NCI-H146 treated with DMSO at 0.1 percent for 48 hours (cell line): ENCODE measurements at regions not wholly inside any gene's neighbourhood (a gene's known extent, or its start where the extent isn't known, plus 50 kb on each side); places are given as distances from the start of the nearest gene placed in this dataset.
"Not testable (repeated sequence)": the region's sequence is repeated elsewhere in the genome, so short reads cannot be mapped to it uniquely, and the experiment has no call there.

ENCODE experiments used
- DNase-seq: peaks from one replicate; lab custom pipeline; 2025; ENCODE audit not compliant: unreplicated experiment; lab: John Stamatoyannopoulos, UW

DNA sequence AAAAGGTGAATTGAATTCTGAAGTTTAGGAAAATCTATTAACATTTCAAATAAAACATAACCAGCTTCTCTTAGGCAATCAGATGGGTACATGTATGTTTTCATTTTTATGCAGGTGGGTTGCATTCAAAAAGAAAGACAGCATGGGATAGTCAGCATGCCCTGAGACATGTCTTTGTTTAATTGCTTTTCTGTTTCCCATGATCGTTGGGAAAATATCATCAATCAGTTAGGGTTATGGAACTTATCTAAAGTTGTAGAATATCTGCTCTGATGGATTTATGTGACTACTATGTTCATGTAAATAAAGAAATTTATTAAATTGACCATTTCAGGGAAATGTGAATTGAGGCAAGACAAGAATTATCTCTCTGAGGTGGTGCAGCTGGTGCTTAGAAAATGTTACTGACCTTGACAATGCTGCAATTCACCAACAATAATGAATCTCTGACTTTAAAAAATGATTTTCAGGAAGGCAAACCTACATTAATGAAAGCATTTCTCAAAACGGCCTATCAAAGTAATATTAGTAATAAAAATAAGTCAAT, 112.7 kb downstream of the RFPL4B start:
- no peak for DNase-seq

DNA sequence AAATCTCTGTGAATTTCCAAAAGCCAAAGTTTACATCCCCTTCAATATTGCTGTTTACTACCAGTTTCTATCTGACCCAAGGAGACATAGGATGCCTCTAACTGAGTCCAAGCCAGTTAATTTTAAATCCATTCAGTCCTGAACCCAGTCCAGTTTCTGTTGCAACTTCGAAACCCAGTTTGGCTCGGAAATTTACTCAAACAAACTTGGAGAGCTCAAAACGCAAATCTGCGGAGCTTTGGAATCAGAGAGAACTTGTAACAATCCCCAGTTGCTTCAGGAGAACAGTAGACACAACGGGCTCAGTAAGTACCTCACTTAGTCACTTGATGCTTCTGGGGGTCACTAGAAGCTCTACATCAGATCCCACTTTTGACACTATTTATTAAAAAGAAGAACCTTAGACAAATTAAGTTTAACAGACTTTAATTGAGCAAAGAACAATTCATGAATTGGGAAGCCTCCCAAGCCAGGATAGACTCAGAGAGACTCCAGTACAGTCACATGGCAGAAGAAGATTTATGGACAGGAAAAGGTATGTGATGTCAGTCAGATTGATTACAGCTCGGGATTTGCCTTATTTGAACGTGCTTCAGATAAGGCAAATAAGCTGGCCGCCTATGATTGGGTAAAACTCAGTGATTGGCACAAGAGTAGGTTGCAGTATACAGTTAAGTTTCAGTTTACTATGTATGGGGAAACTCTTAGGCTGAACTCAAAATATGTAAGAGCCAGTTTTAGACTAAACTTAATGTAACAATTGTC, 118.0 kb downstream of the RFPL4B start:
- no peak for DNase-seq

DNA sequence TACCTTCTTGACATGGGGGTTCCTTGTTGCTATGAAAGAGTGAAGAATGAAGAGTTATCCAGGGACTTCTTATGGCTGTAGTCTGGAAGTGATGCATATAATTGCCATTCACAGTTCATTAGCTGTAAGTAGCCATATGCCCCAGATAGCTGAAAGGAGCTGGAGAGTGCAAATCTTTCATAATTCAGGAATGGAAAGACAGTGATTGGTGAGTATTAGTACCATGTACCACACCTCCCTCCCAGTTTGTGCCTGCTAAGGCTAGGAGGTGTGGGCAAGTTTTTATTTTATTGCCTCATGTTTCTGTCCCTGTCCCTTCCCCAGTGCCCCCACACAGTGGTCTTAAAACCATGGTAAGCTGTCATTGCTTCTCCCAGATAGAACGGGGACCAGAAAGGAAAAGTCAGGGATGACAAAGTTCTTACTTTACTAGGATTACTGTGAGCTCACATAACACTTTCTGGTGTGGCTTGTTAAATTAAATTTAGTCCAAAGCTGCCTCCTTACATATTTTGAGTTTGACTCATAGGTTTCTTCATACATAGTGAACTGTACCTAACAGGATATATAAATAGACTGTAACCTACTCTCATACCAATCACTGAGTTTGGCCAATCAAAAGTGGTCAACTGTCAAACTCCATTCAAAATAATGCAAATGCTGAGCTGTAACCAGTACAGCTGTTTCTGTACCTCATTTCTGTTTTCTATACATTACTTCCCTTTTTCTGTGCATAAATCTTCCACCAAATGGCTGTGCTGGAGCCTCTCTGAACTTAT, 119.4 kb downstream of the RFPL4B start:
- DNase-seq = no peak

DNA sequence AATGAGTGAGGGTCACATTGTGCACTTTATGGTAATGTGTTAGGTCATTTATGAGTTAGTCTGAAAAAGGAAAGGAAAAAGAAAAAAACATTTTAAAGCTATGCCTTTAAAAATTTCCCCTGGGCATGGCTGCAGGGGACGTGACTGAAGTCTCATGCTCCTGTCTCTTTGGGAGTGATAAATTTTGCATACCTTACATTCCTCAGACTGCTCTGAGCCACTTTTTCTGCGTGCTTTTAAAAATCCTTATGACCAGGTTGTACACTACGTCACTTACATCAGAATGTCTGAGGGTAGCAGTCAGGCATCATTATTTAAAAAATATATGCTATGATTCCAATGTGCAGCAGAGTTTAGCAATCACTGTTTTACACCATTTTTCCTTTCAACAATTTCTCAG, 121.2 kb downstream of the RFPL4B start:
- DNase-seq = no peak

DNA sequence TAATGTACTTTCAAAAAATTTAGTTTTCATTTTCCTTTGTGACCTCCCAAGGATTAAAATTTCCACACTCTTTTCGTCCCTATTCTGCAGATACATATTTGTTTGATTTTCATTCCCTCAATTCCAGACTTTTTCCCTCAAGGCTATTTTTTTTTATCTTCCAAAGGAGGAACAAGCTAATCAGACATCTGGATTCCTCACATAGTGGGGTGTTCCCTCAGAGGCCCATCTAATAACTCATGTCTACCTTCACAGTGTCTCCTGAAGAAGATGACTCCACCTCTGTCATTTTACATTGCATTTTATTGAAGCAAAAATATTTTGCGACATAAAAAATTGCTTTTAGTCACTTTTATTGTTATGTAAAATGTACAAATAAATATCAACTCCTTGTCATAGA, 122.2 kb downstream of the RFPL4B start:
- DNase-seq = no peak

DNA sequence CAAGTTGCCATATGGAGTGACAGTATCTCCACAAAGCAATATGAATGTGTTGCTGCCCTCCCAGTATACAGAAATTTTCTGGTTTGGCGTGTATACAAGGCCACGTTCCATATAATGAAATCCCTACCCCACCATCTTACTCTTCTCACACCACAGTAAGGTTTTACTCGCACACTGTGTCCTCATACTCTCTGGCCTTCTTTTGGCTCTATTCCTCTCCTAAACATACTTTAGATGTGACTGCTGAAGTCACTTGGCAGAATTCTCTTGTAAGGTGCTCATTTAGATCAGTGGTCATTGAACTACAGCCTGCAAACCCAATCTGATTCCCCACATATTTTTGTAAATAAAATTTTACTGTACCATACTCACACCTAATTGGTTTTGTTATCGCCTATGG, 123.2 kb downstream of the RFPL4B start:
- no peak for DNase-seq

DNA sequence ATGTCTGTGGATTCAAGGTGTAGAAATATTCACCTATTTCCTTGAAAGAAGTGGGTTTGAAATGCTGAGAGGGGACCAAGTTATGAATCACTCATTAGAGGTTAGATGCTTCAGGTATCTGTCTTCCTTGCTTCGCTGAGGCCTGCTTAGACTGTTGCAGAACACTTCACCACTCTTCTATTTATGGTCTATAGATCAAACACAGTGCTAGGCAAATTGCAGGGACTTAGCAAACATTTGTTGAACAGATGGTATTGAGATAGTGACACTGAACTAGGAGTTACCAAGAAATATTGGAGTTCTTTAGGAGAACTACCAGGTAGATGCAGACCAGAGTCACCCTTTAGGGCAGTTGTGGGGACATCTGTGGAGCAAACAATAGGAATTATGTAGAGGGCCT, 123.8 kb downstream of the RFPL4B start:
- DNase-seq = no peak

DNA sequence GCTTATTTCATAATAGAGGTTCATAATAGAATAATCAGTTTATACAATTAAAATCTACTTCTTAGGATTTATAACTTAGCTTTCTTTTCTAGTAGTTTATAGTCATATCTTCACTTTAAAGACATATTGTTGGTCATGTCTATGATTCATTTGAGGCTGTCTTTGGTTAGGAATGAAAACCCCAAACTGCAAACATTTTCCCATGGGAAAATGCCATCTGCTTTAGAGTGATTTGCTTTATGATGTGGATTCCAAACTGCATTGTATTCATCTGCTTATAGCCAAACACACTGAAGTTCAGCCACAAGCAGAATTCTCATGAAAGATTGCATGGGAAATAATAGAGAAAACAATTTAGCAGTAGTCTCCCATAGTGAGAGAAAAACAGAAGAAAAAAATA, 128.0 kb downstream of the RFPL4B start:
- DNase-seq = no peak

DNA sequence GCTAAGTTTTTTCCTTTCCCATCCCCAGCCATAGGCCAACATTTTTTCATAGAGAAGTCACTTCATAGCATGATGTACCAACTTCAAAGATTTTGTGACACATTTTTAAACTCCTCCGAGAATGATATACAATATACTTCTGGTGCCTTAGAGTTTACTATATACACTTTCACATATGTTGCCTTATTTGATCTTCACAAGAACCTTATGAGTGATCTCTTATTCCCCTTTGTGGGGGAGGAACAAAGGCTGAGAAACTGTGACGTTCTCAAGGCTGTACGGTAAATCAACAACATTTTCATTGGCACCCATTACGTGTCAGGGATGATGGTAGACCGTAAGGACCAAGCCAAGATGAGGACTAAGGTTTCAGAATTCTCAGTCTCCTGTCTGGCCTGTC, 130.0 kb downstream of the RFPL4B start:
- DNase-seq = no peak

DNA sequence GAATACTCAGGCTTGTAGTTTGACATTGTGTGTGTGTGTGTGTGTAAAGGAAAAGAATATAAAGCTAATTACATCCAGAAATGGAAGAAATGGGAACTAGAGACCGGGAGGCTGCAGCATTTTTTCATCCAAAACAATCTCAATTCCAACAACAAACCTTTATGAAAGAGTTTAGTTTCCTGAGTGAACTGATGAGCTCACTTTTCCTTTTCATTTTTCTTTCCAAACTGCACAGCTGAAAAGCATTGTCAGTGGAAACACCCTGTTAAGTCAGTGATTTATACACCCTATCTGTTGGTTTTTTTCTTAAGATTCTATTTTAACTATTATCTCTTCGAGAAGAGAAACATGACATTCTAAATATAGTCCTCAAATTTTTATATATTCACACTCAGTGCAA, 130.9 kb downstream of the RFPL4B start:
- no peak for DNase-seq

DNA sequence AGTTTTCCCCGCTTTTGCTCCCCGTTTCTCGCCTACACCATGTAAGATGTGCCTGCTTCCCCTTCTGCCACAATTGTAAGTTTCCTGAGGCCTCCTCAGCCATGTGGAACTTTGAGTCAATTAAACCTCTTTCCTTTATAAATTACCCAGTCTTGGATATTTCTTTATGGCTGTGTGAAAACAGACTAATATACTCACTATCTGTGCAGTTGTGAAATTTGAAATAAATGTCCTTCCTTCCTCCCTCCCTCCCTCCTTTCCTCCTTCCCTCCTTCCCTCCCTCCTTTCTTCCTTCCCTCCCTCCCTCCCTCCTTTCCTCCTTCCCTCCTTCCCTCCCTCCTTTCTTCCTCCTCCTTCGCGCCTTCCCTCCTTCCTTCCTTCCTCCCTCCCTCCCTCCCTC, 132.8 kb downstream of the RFPL4B start:
- not testable (repeated sequence) for DNase-seq

DNA sequence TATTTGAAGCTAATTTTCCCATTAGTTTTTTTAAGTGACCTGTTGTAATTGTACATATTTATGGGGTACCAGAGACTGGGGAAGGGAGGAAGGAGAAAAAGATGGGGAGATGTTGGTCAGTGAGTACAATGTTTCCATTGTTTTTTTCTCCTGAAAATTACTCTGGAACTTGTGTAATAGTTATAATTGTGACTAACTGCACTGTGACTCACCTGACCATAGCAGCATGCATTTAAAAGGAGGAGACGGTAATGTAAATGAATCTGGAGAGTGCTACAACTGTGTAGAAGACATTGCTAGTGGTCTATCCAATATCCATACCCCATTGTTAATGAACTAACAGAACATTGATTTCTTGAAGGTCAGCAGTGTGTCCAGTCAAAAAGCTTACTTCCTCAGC, 133.4 kb downstream of the RFPL4B start:
- no peak for DNase-seq

DNA sequence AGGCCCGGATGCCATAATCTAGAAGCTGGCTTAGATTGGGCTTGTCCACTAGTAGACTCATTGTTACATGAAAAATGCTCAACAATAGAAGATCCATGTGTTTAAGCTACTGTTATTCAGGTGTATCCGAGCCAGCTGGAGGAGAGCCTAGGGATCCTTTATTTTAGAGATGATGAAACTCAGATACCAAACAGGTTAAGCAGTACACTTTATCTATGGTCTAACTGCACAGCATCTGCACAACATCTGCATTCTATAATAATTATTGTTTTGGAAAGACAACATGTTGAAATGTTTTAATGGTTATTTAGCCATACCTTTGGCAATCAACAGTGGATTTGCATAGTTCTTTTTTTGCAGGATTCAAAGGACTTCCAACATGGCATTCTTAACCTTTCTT, 134.1 kb downstream of the RFPL4B start:
- no peak for DNase-seq

DNA sequence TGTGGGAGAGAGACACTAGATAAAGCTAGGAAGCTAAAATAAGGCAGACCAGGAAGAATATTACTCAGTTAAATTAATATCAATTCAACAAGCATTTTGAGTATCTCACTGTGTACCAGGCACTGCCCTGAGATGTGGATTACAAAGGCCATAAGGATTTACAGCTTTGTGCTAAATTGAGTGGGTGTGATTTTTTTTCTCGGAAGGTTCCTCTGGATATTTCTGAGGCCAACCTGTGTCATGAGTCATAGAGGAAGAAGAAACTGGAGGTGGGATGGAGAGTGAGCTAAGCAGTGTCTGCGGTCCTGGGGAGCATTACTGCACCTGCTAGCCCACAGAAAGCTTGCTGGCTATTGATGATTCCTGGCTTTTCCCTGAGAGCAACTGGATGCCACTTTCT, 135.2 kb downstream of the RFPL4B start:
- DNase-seq = no peak

DNA sequence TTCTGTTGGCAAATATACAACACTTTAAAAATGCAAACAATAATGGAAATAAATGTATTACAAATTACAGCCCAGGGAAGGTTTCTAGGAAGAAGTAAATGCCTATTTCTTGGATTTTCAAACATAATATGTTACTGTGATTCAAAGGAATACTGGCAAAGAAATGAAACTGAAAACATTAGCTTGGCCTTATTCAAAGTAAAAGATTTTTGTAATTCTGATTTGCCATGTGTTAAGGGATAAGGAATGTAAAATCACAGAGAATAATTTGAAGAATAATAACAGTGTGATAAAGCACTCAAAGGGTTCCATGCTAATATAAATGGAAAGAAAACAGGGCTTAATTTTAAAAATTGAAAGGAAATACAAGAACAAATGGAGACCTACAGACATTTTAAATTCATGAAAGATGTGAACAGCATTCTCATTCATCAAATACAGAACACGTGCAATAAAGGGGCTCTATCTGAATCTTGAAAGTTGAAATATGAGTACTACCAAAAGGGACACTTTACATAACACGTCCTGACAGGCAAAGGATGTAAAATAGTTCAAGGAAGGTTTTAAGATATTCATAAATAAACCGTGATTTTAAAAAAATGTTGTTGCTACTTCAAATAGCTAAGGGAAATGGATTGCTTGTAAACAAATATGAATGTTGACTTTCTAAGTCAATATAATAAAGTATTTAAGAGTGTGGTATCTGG, 138.1 kb downstream of the RFPL4B start:
- DNase-seq = no peak

DNA sequence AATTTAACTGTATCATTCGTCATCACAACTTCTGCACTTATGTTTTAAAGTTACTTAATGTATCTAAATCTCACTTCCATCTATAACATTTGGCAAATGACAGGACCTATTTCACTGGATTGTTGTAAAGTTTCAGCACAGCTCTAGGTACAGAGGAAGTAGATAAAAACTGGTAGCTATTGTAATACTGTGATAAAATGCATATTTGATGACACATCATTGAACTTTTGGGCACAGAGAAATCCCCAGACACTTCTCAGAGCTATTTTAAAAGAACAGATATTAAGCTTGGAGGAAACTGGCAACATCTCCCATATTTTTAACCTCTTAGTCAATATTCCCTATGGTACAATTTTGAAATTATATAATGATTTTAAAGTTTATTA, 138.7 kb downstream of the RFPL4B start:
- DNase-seq = no peak

DNA sequence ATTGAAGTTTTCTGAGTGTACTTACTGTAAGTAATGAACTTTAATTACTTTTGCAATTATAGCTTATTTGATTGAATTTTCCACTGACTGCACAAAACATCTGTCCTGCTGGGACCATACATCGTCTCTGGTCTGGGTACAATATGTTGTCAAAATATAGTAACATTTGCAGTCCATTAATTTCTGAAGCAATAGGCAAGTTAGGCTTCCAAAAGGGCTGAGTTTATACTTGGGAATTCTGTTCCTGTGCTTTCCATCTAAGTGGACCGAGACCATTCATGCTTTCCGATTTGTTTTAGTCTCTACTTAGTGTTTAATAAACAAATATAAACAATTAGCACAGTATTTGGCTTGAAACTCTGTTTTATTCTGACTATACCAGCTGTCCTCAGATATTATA, 139.3 kb downstream of the RFPL4B start:
- no peak for DNase-seq

DNA sequence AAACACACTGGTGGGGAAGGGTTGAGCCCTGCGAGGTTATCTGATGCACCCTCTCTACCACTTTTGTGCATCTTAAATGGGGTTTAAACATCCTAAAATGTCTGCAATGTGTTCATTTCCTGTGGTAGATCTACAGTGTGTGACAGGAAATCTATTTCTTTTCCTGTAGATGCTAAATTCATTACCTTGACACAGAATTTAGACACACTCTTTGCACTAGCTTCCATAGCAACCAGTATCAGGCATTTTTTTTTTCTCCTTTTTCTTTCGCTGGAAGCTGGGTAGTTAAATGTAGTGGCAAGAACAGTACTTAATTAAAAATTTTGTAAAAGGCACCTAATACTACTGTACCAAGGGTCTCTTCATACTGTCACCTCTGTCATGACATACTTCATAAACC, 141.1 kb downstream of the RFPL4B start:
- no peak for DNase-seq

DNA sequence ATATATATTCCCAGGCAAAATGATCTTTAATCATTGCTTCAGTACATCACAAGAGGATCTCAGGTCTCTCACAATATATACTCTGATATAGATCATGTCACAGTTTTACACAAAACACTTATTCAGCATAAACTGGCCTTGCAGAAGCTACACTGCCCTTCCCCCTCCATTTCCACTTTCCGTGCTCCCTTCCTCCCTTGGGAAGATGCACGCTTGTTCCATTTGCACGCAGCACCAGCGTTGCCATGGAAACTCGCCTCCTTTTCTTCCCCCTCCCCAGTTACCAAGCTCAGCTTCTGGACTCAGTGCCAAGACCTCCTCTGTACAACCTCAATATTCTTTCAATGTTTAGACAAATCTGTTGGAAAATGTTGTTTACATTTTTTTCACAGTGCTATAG, 154.6 kb downstream of the RFPL4B start:
- DNase-seq = peak; percentile 67

DNA sequence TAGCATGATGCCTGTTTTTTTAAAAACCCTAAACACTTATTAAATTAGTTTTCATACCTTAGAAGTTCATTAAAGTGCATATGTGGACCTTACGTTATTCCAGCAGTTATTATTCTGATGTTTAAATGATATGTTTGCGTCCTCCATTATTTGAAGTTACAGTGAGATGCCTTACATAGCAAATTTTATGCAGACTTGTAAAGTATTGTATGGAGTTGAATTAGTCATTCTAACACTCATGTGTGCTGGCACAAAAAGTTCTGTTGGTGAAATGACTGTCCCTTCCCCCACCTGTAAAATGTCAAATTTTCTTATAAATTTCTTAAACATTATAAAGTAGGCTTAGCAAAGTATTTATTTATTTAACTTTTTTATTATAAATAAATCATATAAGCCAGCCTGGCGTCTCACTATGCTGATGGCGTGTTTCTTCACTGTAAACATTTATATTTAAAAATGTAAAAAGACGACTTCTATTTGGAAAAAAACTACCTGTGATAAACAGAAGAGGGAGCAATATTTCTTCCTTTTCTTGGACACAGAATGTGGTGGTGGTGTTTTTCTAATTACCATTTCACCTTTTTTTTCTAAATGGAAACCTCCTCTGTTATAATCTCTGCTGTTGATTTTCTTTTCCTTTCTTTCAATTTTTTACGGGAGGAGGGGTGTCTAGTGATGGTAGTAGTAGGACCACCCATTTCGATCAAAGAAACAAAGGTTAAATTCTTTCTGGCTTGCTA, 155.4 kb downstream of the RFPL4B start:
- DNase-seq = peak; percentile 21

DNA sequence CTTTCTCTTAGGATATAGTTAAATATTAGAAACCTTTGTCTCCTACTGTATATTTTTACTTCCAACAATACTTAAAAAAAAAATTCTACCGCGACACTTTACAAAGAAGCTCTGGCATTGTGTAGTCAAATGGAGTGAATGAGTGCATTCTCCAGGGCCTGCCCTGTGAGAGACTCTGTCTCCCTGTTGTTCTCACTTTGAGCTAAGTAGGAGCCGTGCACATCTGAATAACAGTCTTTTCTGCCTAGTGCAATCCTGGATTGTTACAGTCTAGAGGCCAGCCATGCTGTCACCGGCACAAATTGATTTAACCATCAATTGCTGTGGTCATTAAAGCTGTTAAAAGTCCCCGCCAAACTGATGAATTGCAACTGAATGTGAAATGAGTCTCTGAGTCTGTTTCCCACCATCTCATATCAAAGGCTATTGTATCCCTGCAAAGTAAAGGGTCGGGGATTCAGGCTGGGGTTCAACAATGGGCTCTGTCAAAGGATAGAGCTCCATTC, 156.0 kb downstream of the RFPL4B start:
- peak; percentile 26 for DNase-seq
